ENCODE measurements at regions not wholly inside any gene's neighbourhood (a gene's known extent, or its start where the extent isn't known, plus 50 kb on each side); places are given as distances from the start of the nearest gene placed in this dataset.

DNA sequence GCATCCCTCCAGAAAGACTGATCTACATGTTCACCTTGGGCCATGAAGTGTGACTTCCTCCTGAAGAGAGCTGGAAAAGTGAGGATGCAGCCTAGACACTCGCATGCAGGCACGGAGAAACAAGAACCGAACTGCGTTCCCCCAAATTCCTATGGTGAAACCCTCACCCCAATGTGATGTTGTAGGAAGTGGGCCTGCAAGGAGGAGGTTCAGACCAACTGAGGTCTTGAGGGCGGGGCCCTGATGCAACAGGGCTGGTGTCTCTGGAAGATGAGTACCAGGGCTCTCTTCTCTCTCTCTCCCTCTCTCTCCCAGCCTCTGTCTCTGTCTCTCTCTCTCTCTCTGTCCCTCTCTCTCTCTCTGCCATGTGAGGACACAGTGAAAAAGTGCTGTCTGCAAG lies 501.1 kb downstream of the BRD1 start:
- no peaks in the 10 kb centered on the region for H3K27me3 ChIP-seq (ENCODE audit: insufficient read depth, low read length, poor library complexity, severe bottlenecking)
- TF ChIP-seq, protein P1, sequence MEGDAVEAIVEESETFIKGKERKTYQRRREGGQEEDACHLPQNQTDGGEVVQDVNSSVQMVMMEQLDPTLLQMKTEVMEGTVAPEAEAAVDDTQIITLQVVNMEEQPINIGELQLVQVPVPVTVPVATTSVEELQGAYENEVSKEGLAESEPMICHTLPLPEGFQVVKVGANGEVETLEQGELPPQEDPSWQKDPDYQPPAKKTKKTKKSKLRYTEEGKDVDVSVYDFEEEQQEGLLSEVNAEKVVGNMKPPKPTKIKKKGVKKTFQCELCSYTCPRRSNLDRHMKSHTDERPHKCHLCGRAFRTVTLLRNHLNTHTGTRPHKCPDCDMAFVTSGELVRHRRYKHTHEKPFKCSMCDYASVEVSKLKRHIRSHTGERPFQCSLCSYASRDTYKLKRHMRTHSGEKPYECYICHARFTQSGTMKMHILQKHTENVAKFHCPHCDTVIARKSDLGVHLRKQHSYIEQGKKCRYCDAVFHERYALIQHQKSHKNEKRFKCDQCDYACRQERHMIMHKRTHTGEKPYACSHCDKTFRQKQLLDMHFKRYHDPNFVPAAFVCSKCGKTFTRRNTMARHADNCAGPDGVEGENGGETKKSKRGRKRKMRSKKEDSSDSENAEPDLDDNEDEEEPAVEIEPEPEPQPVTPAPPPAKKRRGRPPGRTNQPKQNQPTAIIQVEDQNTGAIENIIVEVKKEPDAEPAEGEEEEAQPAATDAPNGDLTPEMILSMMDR (conservative IDR thresholded peaks at IDR 0.05; ENCODE audit: low read length) = no peak
- TF ChIP-seq EZH2phosphoT487 (IDR thresholded peaks at IDR 0.05; ENCODE audit: borderline replicate concordance) = no peak
- H2AFZ ChIP-seq (ENCODE audit: low read length) = no peak overlapping the region
- no peaks in the 10 kb centered on the region for H4K20me1 ChIP-seq (ENCODE audit: insufficient read depth, low read length, poor library complexity, severe bottlenecking)
- H3K79me2 ChIP-seq (ENCODE audit: insufficient read depth, low read length) = no peaks in the 10 kb centered on the region
- H3K9ac ChIP-seq (ENCODE audit: low read depth, low read length, poor library complexity, severe bottlenecking) = no peak overlapping the region
- H3K9me2 ChIP-seq (replicated peaks; ENCODE audit: low read depth, low read length) = no peaks in the 10 kb centered on the region
- no peaks in the 10 kb centered on the region for H3F3A ChIP-seq (ENCODE audit: low read depth)
- no peaks in the 10 kb centered on the region for H3K36me3 ChIP-seq (ENCODE audit: insufficient read depth, low read length)
- H3K4me2 ChIP-seq (ENCODE audit: low read depth, low read length, poor library complexity, severe bottlenecking) = no peak overlapping the region
- H3K4me1 ChIP-seq (ENCODE audit: insufficient read depth, low read length, poor library complexity, severe bottlenecking) = peaks cover 10% of the 10 kb centered on the region
- H3K4me3 ChIP-seq (ENCODE audit: low read length, poor library complexity, severe bottlenecking) = no peak overlapping the region
- H3K9me3 ChIP-seq (ENCODE audit: insufficient read depth, low read depth, low read length) = no peaks in the 10 kb centered on the region

DNA sequence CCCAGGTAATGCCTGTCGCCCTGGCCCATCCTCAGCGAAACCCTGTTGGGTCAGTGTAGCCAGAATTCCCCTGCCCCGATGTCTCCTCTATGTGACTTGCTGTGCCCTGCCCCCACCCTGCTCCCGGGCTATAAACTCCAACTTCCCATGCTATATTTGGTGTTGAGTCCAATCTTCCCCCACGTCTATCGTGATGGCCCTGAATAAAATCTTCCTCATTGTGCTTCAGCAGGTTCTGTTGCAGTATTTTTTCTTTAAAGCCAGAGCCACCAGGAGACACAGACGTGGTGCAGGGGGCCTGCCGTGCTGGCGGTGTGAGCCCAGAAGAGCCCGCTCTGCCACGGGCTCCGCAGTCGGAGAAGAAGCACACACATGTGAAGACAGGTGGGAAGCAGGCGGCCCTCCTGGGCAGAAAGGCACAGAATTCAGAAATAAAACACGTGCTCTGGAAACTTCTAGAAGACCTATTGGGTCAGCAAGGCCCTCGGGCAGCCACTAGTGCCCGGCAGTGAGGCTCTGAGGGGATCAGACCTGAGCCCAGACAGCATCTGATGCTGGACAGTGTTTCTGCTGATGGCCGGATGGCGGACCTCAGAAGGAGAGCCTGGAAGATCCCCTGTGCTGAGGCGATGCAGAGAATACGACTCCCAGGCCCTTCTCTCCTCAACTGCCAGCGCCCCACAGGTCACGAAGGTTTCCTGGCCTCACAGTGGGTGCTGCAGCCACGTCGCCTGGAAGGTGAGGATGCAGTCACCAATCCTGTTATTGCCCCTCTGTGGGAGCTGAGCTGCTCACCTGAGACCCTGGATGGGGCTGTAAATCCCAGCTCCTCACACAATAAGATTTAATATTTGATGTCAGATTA lies 501.9 kb downstream of the BRD1 start:
- no peak overlapping the region for H2AFZ ChIP-seq (ENCODE audit: low read length)
- H3K9me3 ChIP-seq (ENCODE audit: insufficient read depth, low read depth, low read length) = no peaks in the 10 kb centered on the region
- H3K9ac ChIP-seq (ENCODE audit: low read depth, low read length, poor library complexity, severe bottlenecking) = no peak overlapping the region
- no peaks in the 10 kb centered on the region for H3F3A ChIP-seq (ENCODE audit: low read depth)
- H3K27me3 ChIP-seq (ENCODE audit: insufficient read depth, low read length, poor library complexity, severe bottlenecking) = no peaks in the 10 kb centered on the region
- no peak overlapping the region for H3K4me2 ChIP-seq (ENCODE audit: low read depth, low read length, poor library complexity, severe bottlenecking)
- H4K20me1 ChIP-seq (ENCODE audit: insufficient read depth, low read length, poor library complexity, severe bottlenecking) = no peaks in the 10 kb centered on the region
- H3K4me3 ChIP-seq (ENCODE audit: low read length, poor library complexity, severe bottlenecking) = no peak overlapping the region
- no peaks in the 10 kb centered on the region for H3K79me2 ChIP-seq (ENCODE audit: insufficient read depth, low read length)
- no peaks in the 10 kb centered on the region for H3K9me2 ChIP-seq (replicated peaks; ENCODE audit: low read depth, low read length)
- H3K36me3 ChIP-seq (ENCODE audit: insufficient read depth, low read length) = no peaks in the 10 kb centered on the region
- H3K4me1 ChIP-seq (ENCODE audit: insufficient read depth, low read length, poor library complexity, severe bottlenecking) = peaks cover 10% of the 10 kb centered on the region
- TF ChIP-seq, protein P1 (conservative IDR thresholded peaks at IDR 0.05; ENCODE audit: low read length) = no peak
- TF ChIP-seq EZH2phosphoT487 (IDR thresholded peaks at IDR 0.05; ENCODE audit: borderline replicate concordance) = no peak

DNA sequence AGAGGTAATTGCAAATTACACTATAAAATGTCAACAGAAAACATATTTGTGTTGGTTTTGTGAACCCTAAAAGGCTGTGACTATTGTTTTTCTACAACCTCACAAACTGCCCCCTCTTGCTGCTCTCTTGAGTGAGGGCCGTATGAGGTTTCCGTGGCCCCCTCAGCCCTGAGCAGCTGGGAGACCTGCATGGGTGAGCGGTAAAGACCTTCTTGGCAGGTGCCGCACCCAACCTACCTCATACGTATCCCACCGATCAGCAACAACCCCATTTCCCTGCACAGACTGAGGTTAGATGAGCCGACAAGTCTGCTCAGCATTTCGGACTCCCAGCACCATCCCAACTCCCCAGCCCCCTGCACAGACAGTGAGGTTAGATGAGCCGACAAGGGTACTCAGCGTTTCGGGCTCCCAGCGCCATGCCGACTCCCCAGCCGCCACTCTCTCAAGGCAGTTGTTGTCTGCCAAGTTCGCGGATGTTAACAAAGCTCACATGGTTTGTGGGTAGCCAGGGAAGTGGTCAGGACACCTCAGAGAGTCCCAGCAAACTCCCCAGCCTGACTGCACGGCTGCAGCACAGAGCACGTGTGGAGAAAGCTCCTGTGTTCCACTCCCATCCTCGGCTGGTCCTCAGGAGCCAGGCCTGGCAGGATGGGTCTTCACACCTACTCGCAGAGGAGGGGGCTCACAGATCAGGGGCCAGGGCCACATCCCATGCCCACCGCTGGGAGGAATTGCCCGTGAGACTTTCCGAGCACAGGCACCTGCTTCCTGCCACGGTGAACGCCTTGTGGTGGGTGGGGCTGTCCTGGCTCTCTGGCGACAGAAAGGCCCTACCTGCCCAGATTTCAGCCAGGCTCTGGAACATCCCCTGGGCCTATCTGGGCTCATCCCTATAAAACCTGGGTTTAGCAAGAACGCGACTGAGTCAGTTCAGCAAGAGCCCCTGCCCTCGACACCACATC lies 502.9 kb downstream of the BRD1 start:
- no peak overlapping the region for H2AFZ ChIP-seq (ENCODE audit: low read length)
- H3K4me3 ChIP-seq (ENCODE audit: low read length, poor library complexity, severe bottlenecking) = no peak overlapping the region
- no peaks in the 10 kb centered on the region for H3K36me3 ChIP-seq (ENCODE audit: insufficient read depth, low read length)
- H4K20me1 ChIP-seq (ENCODE audit: insufficient read depth, low read length, poor library complexity, severe bottlenecking) = no peaks in the 10 kb centered on the region
- no peaks in the 10 kb centered on the region for H3F3A ChIP-seq (ENCODE audit: low read depth)
- peak overlapping the region; percentile 16 for H3K4me2 ChIP-seq (ENCODE audit: low read depth, low read length, poor library complexity, severe bottlenecking)
- peaks cover 10% of the 10 kb centered on the region for H3K4me1 ChIP-seq (ENCODE audit: insufficient read depth, low read length, poor library complexity, severe bottlenecking)
- no peaks in the 10 kb centered on the region for H3K9me2 ChIP-seq (replicated peaks; ENCODE audit: low read depth, low read length)
- H3K9ac ChIP-seq (ENCODE audit: low read depth, low read length, poor library complexity, severe bottlenecking) = no peak overlapping the region
- H3K27me3 ChIP-seq (ENCODE audit: insufficient read depth, low read length, poor library complexity, severe bottlenecking) = no peaks in the 10 kb centered on the region
- no peaks in the 10 kb centered on the region for H3K9me3 ChIP-seq (ENCODE audit: insufficient read depth, low read depth, low read length)
- no peaks in the 10 kb centered on the region for H3K79me2 ChIP-seq (ENCODE audit: insufficient read depth, low read length)
- TF ChIP-seq, protein P1 (conservative IDR thresholded peaks at IDR 0.05; ENCODE audit: low read length) = no peak
